Type B pancreatic cell (in vitro differentiated cells): ENCODE measurements at regions not wholly inside any gene's neighbourhood (a gene's known extent, or its start where the extent isn't known, plus 50 kb on each side); places are given as distances from the start of the nearest gene placed in this dataset.

ENCODE experiments used
- DNase-seq: peaks from one replicate; pipeline ENCODE4 v3.0.0; 2021; ENCODE audit warnings: mixed read lengths; ENCODE audit not compliant: unreplicated experiment; ENCODE audit errors: extremely low spot score
- H3K27ac Mint-ChIP-seq: 2 replicates; pipeline ENCODE4 v1.8.0; 2021; ENCODE audit warnings: mild to moderate bottlenecking, mixed read lengths
- H3K27me3 Mint-ChIP-seq: 2 replicates; pipeline ENCODE4 v1.8.0; 2021; ENCODE audit warnings: mixed read lengths
- H3K36me3 Mint-ChIP-seq: 2 replicates; pipeline ENCODE4 v1.8.0; 2021; ENCODE audit warnings: mixed read lengths
- H3K4me1 Mint-ChIP-seq: one replicate; pipeline ENCODE4 v1.8.0; 2021; ENCODE audit warnings: mixed read lengths; ENCODE audit not compliant: unreplicated experiment
- H3K4me3 Mint-ChIP-seq: 2 replicates; pipeline ENCODE4 v1.8.0; 2021; ENCODE audit warnings: mild to moderate bottlenecking, mixed read lengths
- H3K9me3 Mint-ChIP-seq: 2 replicates; pipeline ENCODE4 v1.8.0; 2021; ENCODE audit warnings: mixed read lengths
- TF ChIP-seq, protein P1 (sequence below): fragments of 200-600 bp; sonication (generic); conservative IDR thresholded peaks from 2 replicates; pipeline ENCODE4 v1.5.0; 2021; ENCODE audit warnings: antibody characterized with exemption, mild to moderate bottlenecking

DNA sequence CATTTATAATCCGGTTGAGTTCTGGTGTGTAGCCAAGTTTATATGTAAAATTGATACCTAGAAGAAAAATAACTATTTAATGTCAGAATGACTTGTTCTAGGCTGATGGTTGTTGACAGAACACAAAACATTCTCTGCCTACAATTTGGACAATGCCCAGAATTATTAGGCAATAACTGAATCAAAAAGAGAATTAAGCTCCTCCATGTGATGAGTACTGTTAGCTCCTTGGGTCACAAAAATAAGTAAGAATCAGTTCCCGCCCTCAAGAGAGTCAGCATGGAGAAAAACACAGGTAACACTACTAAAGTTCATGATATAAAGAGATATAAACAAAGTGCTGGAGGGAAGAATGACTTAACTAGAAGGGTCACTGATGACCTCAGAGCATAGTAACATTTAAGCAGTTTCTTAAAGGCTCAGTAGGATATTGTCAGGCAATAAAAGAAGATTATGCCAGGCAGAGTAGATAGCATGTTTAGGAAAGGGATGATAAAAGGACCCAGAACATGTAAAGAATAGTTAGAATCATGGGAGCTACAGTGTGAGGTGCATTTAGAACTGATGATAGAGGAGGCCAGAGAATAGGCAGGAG is 200.5 kb upstream of the ACTBL2 start:
- no peak overlapping the region for H3K27ac Mint-ChIP-seq

DNA sequence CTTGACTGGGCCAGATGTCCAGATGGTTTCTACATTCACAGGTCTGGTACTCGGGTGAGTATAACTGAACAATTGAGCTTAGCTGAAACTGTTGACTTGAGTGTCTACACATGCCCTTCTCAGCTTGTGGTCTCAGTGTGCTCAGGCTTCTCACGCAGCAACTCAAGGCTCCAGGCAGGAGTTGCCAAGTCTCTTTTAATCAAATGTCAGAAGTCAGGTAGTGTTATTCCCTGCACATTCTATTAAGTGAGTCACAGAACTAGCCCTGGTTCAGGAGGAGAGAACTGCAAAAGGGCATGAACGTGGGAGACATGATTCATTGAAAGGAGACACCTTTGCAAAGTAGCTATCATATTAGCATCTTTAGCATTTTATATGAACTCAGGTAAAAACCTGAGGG is 199.3 kb upstream of the ACTBL2 start:
- Mint-ChIP-seq H3K9me3 (no peaks in the 10 kb centered on the region), H3K4me3 (no peak overlapping the region), H3K36me3 (peaks cover 4% of the 10 kb centered on the region), H3K4me1 (peaks cover 10% of the 10 kb centered on the region), H3K27ac (no peak overlapping the region), H3K27me3 (peaks cover 9% of the 10 kb centered on the region)
- TF ChIP-seq, protein P1, sequence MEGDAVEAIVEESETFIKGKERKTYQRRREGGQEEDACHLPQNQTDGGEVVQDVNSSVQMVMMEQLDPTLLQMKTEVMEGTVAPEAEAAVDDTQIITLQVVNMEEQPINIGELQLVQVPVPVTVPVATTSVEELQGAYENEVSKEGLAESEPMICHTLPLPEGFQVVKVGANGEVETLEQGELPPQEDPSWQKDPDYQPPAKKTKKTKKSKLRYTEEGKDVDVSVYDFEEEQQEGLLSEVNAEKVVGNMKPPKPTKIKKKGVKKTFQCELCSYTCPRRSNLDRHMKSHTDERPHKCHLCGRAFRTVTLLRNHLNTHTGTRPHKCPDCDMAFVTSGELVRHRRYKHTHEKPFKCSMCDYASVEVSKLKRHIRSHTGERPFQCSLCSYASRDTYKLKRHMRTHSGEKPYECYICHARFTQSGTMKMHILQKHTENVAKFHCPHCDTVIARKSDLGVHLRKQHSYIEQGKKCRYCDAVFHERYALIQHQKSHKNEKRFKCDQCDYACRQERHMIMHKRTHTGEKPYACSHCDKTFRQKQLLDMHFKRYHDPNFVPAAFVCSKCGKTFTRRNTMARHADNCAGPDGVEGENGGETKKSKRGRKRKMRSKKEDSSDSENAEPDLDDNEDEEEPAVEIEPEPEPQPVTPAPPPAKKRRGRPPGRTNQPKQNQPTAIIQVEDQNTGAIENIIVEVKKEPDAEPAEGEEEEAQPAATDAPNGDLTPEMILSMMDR, result no peak
- no peak for DNase-seq

More for the DNA sequence above, 200.5 kb upstream of the ACTBL2 start:
- peaks cover 9% of the 10 kb centered on the region for H3K27me3 Mint-ChIP-seq
- H3K4me1 Mint-ChIP-seq, result peaks cover 15% of the 10 kb centered on the region
- H3K4me3 Mint-ChIP-seq, result no peak overlapping the region
- H3K36me3 Mint-ChIP-seq, result peaks cover 4% of the 10 kb centered on the region
- TF ChIP-seq, protein P1, result no peak
- DNase-seq, result no peak
- H3K9me3 Mint-ChIP-seq, result no peaks in the 10 kb centered on the region

DNA sequence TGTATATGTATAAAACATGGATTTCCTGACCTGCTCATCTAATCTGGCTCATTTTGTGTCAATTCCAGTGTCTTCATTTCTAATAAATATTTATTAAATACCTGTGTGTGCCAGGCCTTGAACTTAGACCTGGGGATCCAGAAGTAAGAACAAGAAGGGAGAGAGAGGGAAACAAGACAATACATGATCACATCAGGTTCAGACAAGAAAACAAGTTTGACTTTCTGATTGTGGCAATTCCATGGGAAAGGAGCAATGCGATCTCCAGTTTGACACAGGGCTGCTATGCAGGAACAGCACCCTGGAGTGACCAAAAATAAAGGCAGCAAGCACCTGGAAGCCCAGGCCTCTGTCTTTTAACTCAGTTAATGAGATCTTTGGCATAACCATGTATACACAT is 198.1 kb upstream of the ACTBL2 start:
- DNase-seq, result no peak
- Mint-ChIP-seq H3K9me3 (no peaks in the 10 kb centered on the region), H3K36me3 (peaks cover 4% of the 10 kb centered on the region), H3K27ac (no peak overlapping the region), H3K4me3 (no peak overlapping the region), H3K4me1 (peaks cover 23% of the 10 kb centered on the region), H3K27me3 (peaks cover 9% of the 10 kb centered on the region)
- TF ChIP-seq, protein P1, result no peak

DNA sequence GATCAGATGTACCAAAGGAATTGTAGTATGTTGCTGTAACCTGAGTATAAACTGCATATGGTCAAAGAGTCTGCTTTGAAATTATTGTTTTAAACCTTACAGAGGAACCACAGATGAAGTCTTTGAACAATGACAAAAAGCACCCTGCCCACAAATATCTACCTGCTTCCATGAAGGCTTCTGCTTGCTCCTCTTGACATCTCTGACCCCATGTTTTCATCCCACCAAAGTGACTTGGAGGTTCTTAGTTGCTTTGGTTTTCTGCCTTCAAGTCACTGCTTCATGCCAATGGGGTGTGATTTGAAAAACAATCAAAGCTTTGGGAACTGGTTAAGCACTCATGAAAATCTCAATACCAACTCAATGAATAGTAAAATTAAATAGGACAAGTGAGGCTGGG is 194.6 kb upstream of the ACTBL2 start:
- H3K4me3 Mint-ChIP-seq, result peak overlapping the region; percentile 22
- no peaks in the 10 kb centered on the region for H3K9me3 Mint-ChIP-seq
- H3K27ac Mint-ChIP-seq, result no peak overlapping the region
- peaks cover 18% of the 10 kb centered on the region for H3K4me1 Mint-ChIP-seq
- H3K27me3 Mint-ChIP-seq, result peaks cover 9% of the 10 kb centered on the region
- H3K36me3 Mint-ChIP-seq, result peaks cover 4% of the 10 kb centered on the region
- DNase-seq, result no peak
- TF ChIP-seq, protein P1, result no peak

DNA sequence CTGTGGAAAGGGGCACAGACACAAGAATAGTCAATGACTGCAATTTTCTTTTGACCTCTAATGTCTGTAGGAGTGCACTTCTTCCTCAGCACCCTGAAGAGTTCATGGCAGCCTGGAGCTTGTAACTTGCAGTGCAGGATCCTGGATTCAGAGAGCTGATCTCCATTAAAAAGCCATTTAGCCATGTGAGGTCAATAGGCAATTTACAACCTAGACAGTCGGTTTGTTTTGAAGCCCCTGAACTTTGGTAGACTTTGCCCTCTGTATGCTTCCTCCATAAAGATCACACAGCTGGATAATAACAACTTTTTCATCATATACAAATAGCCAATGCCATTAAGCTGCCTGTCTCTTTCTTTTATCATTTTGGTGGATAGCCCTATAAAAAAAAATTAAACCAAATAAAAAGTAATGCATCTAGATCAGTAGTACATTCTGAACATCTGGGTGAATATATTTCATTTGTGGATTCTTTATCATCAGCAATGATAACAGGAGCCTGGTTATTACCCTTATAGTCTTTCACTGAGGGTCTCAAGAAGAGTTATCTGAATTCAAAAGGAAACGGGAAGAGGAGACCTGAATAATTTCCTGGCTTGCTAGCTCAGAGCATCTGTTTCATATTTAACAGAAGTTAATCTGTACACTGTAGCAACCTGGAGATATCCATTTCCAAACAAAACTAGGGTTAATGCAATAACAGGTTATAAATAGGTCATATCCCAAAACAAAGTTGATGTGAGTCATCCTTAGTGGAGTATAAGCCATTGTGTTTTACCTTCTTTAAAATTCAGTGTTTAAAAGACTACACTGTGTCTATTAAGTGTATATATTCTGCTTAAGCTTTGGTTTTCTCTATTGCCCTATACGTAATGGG is 193.8 kb upstream of the ACTBL2 start:
- H3K4me3 Mint-ChIP-seq, result peak overlapping the region; percentile 22
- peaks cover 4% of the 10 kb centered on the region for H3K36me3 Mint-ChIP-seq
- H3K27ac Mint-ChIP-seq, result no peak overlapping the region
- peaks cover 18% of the 10 kb centered on the region for H3K4me1 Mint-ChIP-seq
- TF ChIP-seq, protein P1, result no peak
- no peak for DNase-seq
- H3K9me3 Mint-ChIP-seq, result no peaks in the 10 kb centered on the region
- H3K27me3 Mint-ChIP-seq, result peaks cover 9% of the 10 kb centered on the region
